Gastrocnemius medialis (tissue), 4 donors: ENCODE measurements at regions not wholly inside any gene's neighbourhood (a gene's known extent, or its start where the extent isn't known, plus 50 kb on each side); places are given as distances from the start of the nearest gene placed in this dataset.

Experiments used
- ATAC-seq, 2 donors: fragments of 150-250 bp; one replicate each; pipeline ENCODE4 v1.9.1; 2016
- DNase-seq, 2 donors: peaks; one replicate each; pipeline ENCODE4 v3.0.0-alpha.2; 2019
- H3K27ac ChIP-seq, 4 donors: fragments of 200-600 bp; sonication (generic); 1 replicate in 1 of 4; 2 replicates in 3 of 4; pipeline ENCODE4 v1.5.1; 2016 to 2018; ENCODE audit warnings: mild to moderate bottlenecking in 2 of 4, moderate library complexity in 1 of 4
- H3K27me3 ChIP-seq, 3 donors: fragments of 200-600 bp; sonication (generic) in 2 of 3; 1 replicate in 1 of 3; 2 replicates in 2 of 3; pipeline versions ENCODE4 v1.5.1 to v1.6.0; 2016 to 2019; ENCODE audit warnings: mild to moderate bottlenecking in 1 of 3, moderate library complexity in 1 of 3
- H3K36me3 ChIP-seq, 2 donors: fragments of 200-600 bp; sonication (generic) in 1 of 2; one replicate each; pipeline ENCODE4 v1.5.1; 2017 to 2018
- H3K4me1 ChIP-seq, 2 donors: fragments of 200-600 bp; sonication (generic) in 1 of 2; one replicate each; pipeline ENCODE4 v1.5.1; 2016 to 2017; ENCODE audit warnings: mild to moderate bottlenecking in 2 of 2
- H3K4me3 ChIP-seq, 4 donors: fragments of 200-600 bp; sonication (generic) in 3 of 4; 1 replicate in 1 of 4; 2 replicates in 3 of 4; pipeline ENCODE4 v1.5.1; 2016 to 2019; ENCODE audit warnings: mild to moderate bottlenecking in 2 of 4
- H3K9me3 ChIP-seq, 3 donors: fragments of 200-600 bp; sonication (generic) in 2 of 3; 1 replicate in 1 of 3; 2 replicates in 2 of 3; pipeline ENCODE4 v1.5.1; 2016 to 2019
- POLR2A ChIP-seq, 2 donors: fragments of 450-650 bp; IDR thresholded peaks; one replicate each; pipeline ENCODE4 v1.6.1; 2017; ENCODE audit warnings: antibody characterized with exemption in 2 of 2, mild to moderate bottlenecking in 2 of 2, moderate library complexity in 2 of 2
- in situ Hi-C, 4 donors: fragments of 200-750 bp; cut with MboI; loops; one replicate each; pipeline versions ENCODE4 v1.15.0 to v1.8.0; 2017; ENCODE audit warnings: low sequenced_read_pairs in 4 of 4
- intact Hi-C: fragments of 100-400 bp; cut with DNase I; formaldehyde crosslinking; loops from one replicate; pipeline ENCODE4 v1.15.1; 2023; ENCODE audit warnings: low total_unique reads
- TF ChIP-seq, protein P1 (sequence below), 5 experiments: fragments of 450-650 bp in 3 of 5; fragments of 200-600 bp in 2 of 5; sonication (generic) in 2 of 5; IDR thresholded peaks in 4 of 5; conservative IDR thresholded peaks in 1 of 5; 1 replicate in 4 of 5; 2 replicates in 1 of 5; pipeline ENCODE4 v1.5.1; 2016 to 2019; ENCODE audit warnings: antibody characterized with exemption in 5 of 5, mild to moderate bottlenecking in 3 of 5, moderate library complexity in 3 of 5

DNA sequence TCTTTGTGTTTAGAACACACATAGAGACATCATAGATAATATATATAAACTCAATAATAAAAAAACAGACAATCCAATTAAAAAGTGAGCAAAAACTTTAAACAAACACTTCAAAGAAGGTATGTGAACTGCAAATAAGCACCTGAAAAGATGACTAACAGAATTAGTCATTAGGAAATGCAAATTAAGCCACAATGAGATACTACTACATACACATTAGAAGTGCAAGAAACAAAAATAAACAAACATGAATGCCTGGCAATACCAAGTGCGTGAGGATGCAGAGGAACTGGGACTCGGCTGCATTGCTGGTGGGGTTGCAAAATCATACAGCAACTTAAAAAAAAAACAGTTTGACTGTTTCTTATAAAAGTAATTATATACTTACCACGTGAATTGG is 799.0 kb downstream of the KCNJ2 start:
- ATAC-seq (no peak), DNase-seq (no peak)
- in situ Hi-C loops = no loop called here
- intact Hi-C loops = no loop called here
- Histone ChIP-seq H3K27me3 (no peaks in the 10 kb centered on the region), H3K27ac (no peak overlapping the region), H3K4me3 (no peak overlapping the region), H3K4me1 (no peaks in the 10 kb centered on the region), H3K36me3 (no peaks in the 10 kb centered on the region), H3K9me3 (no peaks in the 10 kb centered on the region)
- TF ChIP-seq, protein P1, sequence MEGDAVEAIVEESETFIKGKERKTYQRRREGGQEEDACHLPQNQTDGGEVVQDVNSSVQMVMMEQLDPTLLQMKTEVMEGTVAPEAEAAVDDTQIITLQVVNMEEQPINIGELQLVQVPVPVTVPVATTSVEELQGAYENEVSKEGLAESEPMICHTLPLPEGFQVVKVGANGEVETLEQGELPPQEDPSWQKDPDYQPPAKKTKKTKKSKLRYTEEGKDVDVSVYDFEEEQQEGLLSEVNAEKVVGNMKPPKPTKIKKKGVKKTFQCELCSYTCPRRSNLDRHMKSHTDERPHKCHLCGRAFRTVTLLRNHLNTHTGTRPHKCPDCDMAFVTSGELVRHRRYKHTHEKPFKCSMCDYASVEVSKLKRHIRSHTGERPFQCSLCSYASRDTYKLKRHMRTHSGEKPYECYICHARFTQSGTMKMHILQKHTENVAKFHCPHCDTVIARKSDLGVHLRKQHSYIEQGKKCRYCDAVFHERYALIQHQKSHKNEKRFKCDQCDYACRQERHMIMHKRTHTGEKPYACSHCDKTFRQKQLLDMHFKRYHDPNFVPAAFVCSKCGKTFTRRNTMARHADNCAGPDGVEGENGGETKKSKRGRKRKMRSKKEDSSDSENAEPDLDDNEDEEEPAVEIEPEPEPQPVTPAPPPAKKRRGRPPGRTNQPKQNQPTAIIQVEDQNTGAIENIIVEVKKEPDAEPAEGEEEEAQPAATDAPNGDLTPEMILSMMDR (IDR thresholded peaks at IDR 0.05 in 4 of 5, conservative IDR thresholded peaks at IDR 0.05 in 1 of 5) = no peak
- no peak for TF ChIP-seq POLR2A (IDR thresholded peaks at IDR 0.05)

DNA sequence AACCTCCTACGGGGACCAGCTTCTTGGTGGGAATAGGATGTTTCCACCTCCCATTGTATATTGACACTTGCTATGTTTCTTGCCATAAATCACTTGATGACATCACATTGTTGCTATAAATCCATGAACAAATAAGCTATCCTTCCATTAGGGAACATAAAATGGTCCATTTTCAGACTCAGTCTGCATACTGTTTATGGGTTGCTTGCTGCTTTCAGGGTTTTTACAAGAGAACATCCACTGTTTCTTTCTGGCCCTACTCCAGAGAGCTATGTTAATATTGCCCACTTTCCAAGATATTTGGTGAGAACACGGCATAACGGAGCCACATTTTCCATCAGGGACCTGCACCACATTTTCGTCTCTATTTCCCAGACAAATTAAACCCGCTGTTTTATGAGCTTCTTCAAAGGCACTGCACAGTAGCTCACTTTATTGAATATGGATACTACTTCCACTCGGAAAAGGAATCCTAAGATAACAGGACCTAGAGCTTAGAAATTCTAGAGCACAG is 800.2 kb downstream of the KCNJ2 start:
- H3K4me3 ChIP-seq = no peak overlapping the region
- no peak for DNase-seq
- no peaks in the 10 kb centered on the region for H3K36me3 ChIP-seq
- no peak for ATAC-seq
- no peaks in the 10 kb centered on the region for H3K4me1 ChIP-seq
- no peak overlapping the region for H3K27ac ChIP-seq
- TF ChIP-seq POLR2A (IDR thresholded peaks at IDR 0.05) = no peak
- TF ChIP-seq, protein P1 (IDR thresholded peaks at IDR 0.05 in 4 of 5, conservative IDR thresholded peaks at IDR 0.05 in 1 of 5) = no peak
- in situ Hi-C loops = no loop called here
- no peaks in the 10 kb centered on the region for H3K27me3 ChIP-seq
- intact Hi-C loops = no loop called here
- H3K9me3 ChIP-seq = no peaks in the 10 kb centered on the region

DNA sequence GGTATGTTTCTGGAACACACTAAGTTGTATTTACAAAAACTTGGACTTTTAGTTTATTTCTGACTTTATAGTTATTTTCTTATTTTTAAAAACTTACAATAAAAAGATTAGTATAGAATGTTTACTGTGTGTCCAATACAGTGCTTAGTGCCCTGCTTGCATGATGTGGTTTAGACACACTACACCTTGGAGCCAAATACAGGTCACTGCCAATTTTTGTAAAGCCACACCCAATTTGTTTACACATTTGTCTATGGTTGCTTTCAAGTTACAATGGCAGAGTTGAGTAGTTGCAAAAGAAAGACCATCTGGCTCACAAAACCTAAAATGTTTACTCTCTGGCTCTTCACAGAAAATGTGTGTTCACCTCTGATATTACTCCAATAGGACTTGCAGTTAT is 807.1 kb downstream of the KCNJ2 start:
- Histone ChIP-seq H3K27ac (no peak overlapping the region), H3K4me1 (no peaks in the 10 kb centered on the region), H3K9me3 (no peaks in the 10 kb centered on the region), H3K27me3 (no peaks in the 10 kb centered on the region), H3K36me3 (no peaks in the 10 kb centered on the region), H3K4me3 (no peak overlapping the region)
- DNase-seq (no peak), ATAC-seq (no peak)
- TF ChIP-seq POLR2A (IDR thresholded peaks at IDR 0.05) = no peak
- TF ChIP-seq, protein P1 (IDR thresholded peaks at IDR 0.05 in 4 of 5, conservative IDR thresholded peaks at IDR 0.05 in 1 of 5) = no peak
- in situ Hi-C loops (no loop called here), intact Hi-C loops (no loop called here)

DNA sequence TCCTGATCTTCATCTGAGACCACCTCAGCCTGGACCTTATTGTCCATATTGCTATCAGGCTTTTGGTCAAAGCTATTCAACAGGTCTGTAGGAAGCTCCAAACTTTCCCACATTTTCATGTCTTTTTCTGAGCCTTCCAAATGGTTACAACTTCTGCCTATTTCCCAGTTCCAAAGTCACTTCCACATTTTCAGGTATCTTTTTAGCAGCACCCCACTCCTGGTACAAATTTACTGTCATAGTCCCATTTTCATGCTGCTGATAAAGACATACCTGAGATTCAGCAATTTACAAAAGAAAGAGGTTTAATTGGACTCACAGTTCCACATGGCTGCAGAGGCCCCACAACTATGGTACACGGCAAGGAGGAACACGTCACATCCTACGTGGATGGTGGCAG is 815.5 kb downstream of the KCNJ2 start:
- Histone ChIP-seq H3K4me1 (no peaks in the 10 kb centered on the region), H3K36me3 (no peaks in the 10 kb centered on the region), H3K27me3 (no peaks in the 10 kb centered on the region), H3K27ac (no peak overlapping the region), H3K4me3 (no peak overlapping the region), H3K9me3 (no peaks in the 10 kb centered on the region)
- ATAC-seq (no peak), DNase-seq (no peak)
- in situ Hi-C loops = no loop called here
- TF ChIP-seq, protein P1 (IDR thresholded peaks at IDR 0.05 in 4 of 5, conservative IDR thresholded peaks at IDR 0.05 in 1 of 5) = no peak
- no peak for TF ChIP-seq POLR2A (IDR thresholded peaks at IDR 0.05)
- intact Hi-C loops = no loop called here

DNA sequence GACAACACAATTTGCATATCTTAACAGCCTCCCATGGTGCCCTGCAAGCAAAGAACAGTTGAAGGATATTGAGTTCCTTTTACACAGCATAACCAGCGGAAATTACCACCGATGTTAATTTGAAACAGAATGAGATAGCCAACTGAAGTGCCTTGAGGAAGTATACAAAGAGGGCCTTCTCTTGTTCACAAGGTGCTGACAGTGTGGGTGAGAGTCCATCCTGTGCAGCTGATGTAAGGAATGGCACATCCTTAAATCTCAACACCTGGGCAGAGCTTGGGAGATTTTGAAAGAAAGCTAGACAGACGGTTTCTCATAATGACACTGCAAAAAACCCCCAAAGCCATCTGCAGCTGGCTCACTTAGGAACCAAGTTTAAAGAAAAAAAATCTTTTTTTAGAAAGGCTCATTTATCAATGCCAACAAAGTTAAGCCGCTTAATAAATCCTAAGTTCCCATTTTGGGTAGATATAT is 818.6 kb downstream of the KCNJ2 start:
- intact Hi-C loops = no loop called here
- no peak for ATAC-seq
- no peaks in the 10 kb centered on the region for H3K36me3 ChIP-seq
- TF ChIP-seq, protein P1 (IDR thresholded peaks at IDR 0.05 in 4 of 5, conservative IDR thresholded peaks at IDR 0.05 in 1 of 5) = no peak
- TF ChIP-seq POLR2A (IDR thresholded peaks at IDR 0.05) = no peak
- no peak overlapping the region for H3K27ac ChIP-seq
- no peak for DNase-seq
- in situ Hi-C loops = no loop called here
- no peak overlapping the region for H3K4me3 ChIP-seq
- H3K9me3 ChIP-seq = no peaks in the 10 kb centered on the region
- H3K4me1 ChIP-seq = no peaks in the 10 kb centered on the region
- no peaks in the 10 kb centered on the region for H3K27me3 ChIP-seq
